ENCODE measurements at regions not wholly inside any gene's neighbourhood (a gene's known extent, or its start where the extent isn't known, plus 50 kb on each side); places are given as distances from the start of the nearest gene placed in this dataset.

GRCh38 chr1:184163674-184164465 lies 112.3 kb downstream of the TSEN15 start:
- Histone ChIP-seq H3K27ac (no peak overlapping the region), H3K27me3 (no peaks in the 10 kb centered on the region), H3K36me3 (no peaks in the 10 kb centered on the region), H3K4me3 (no peak overlapping the region), H3K4me1 (no peaks in the 10 kb centered on the region), H3K9me3 (no peaks in the 10 kb centered on the region)
- TF ChIP-seq CTCF (IDR thresholded peaks at IDR 0.05): no peak
- intact Hi-C loops (cut with DNase I): no loop called here
- 89 to 93% methylated on average over 3 of the region's 3 CpGs for WGBS, 2 donors
- FAIRE-seq: no peak
- ATAC-seq: no peak
- no peak for DNase-seq

- 76 to 94% methylated on average over 1 of the region's 1 CpG for whole genome bisulfite sequencing, 2 donors
Measured at GRCh38 chr1:184164536-184164935, 113.0 kb downstream of the TSEN15 start.

GRCh38 chr1:184166485-184166884 lies 115.0 kb downstream of the TSEN15 start:
- Histone ChIP-seq H3K4me3 (no peak overlapping the region), H3K27me3 (no peaks in the 10 kb centered on the region), H3K36me3 (no peaks in the 10 kb centered on the region), H3K4me1 (no peaks in the 10 kb centered on the region), H3K9me3 (no peaks in the 10 kb centered on the region), H3K27ac (no peak overlapping the region)
- WGBS, 2 donors: 72 to 73% methylated on average over 3 of the region's 3 CpGs
- no peak for ATAC-seq
- DNase-seq: no peak
- intact Hi-C loops (cut with DNase I): no loop called here
- TF ChIP-seq CTCF (IDR thresholded peaks at IDR 0.05): no peak
- no peak for FAIRE-seq

More at GRCh38 chr1:184164536-184164935, 113.0 kb downstream of the TSEN15 start:
- no peak for TF ChIP-seq CTCF (IDR thresholded peaks at IDR 0.05)
- Histone ChIP-seq H3K27ac (no peak overlapping the region), H3K4me1 (no peaks in the 10 kb centered on the region), H3K9me3 (no peaks in the 10 kb centered on the region), H3K27me3 (no peaks in the 10 kb centered on the region), H3K36me3 (no peaks in the 10 kb centered on the region), H3K4me3 (no peak overlapping the region)
- ATAC-seq (no peak), DNase-seq (no peak), FAIRE-seq (no peak)
- intact Hi-C loops (cut with DNase I): no loop called here

GRCh38 chr1:184167352-184167751 lies 115.8 kb downstream of the TSEN15 start:
- no peak overlapping the region for H3K27ac ChIP-seq
- 40% methylated on average over 1 of the region's 1 CpG for WGBS, 2 donors
- no peak overlapping the region for H3K4me3 ChIP-seq
- no peaks in the 10 kb centered on the region for H3K27me3 ChIP-seq
- TF ChIP-seq CTCF (IDR thresholded peaks at IDR 0.05): no peak
- no peaks in the 10 kb centered on the region for H3K36me3 ChIP-seq
- ATAC-seq (no peak), FAIRE-seq (no peak), DNase-seq (no peak)
- no peaks in the 10 kb centered on the region for H3K9me3 ChIP-seq
- H3K4me1 ChIP-seq: no peaks in the 10 kb centered on the region
- intact Hi-C loops (cut with DNase I): no loop called here

GRCh38 chr1:184170719-184171118 lies 119.2 kb downstream of the TSEN15 start:
- Histone ChIP-seq H3K36me3 (no peaks in the 10 kb centered on the region), H3K27me3 (no peaks in the 10 kb centered on the region), H3K4me3 (no peak overlapping the region), H3K9me3 (no peaks in the 10 kb centered on the region), H3K4me1 (no peaks in the 10 kb centered on the region), H3K27ac (no peak overlapping the region)
- intact Hi-C loops (cut with DNase I): no loop called here
- no peak for TF ChIP-seq CTCF (IDR thresholded peaks at IDR 0.05)
- DNase-seq: no peak
- FAIRE-seq: no peak
- no peak for ATAC-seq

Data from pancreas (tissue), 10 donors.